ENCODE measurements at regions not wholly inside any gene's neighbourhood (a gene's known extent, or its start where the extent isn't known, plus 50 kb on each side); places are given as distances from the start of the nearest gene placed in this dataset.
"Not testable (repeated sequence)": the region's sequence is repeated elsewhere in the genome, so short reads cannot be mapped to it uniquely, and the experiment has no call there.

DNA sequence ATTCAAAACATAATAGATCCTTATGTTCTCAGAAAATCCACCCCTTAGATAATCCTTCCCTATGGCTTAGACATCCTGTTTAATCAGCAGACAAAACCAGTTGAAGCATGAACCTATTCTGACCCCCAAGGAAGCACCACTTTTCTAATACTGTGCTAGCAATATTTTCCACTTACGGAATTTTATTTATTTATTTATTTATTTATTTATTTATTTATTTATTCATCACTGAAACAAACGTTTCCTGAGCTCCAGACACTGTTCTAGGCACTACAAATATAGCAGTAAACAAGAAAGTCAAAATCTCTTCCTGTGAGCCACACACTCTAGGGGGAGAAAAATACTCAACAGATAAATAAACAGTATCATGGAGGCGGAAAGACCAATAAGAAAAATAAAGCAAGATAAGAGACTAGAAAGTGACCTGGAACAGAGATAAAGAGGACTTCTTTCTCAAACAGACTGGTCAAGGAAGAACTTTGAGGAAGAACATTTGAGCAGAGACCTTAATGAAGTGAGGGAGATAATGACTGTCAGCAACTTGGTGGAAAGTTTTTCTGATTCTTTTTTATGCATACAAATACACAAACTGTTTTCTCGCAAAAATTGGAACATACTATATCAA, 145.5 kb upstream of the POGK start:
- intact Hi-C loops (cut with micrococcal nuclease; ENCODE audit: unreplicated experiment): no loop called here
- Histone ChIP-seq H3K4me1 (replicated peaks; ENCODE audit: insufficient read depth) (no peaks in the 10 kb centered on the region), H3K36me3 (ENCODE audit: low read depth) (no peaks in the 10 kb centered on the region), H3K9me2 (ENCODE audit: insufficient read depth) (no peaks in the 10 kb centered on the region; the same call in 1 of the 2 replicates), H3F3A (ENCODE audit: insufficient read depth, low read depth) (no peaks in the 10 kb centered on the region), H2AFZ (no peak overlapping the region), H3K27me3 (ENCODE audit: insufficient read depth, low read depth) (no peaks in the 10 kb centered on the region), H3K27ac (no peak overlapping the region), H3K9me3 (ENCODE audit: insufficient read depth, low read depth) (no peaks in the 10 kb centered on the region), H3K4me2 (no peak overlapping the region), H4K20me1 (ENCODE audit: insufficient read depth) (no peaks in the 10 kb centered on the region), H3K4me3 (no peak overlapping the region), H3K79me2 (ENCODE audit: low read depth) (no peaks in the 10 kb centered on the region)
- no peak for DNase-seq
- TF ChIP-seq, protein P1, sequence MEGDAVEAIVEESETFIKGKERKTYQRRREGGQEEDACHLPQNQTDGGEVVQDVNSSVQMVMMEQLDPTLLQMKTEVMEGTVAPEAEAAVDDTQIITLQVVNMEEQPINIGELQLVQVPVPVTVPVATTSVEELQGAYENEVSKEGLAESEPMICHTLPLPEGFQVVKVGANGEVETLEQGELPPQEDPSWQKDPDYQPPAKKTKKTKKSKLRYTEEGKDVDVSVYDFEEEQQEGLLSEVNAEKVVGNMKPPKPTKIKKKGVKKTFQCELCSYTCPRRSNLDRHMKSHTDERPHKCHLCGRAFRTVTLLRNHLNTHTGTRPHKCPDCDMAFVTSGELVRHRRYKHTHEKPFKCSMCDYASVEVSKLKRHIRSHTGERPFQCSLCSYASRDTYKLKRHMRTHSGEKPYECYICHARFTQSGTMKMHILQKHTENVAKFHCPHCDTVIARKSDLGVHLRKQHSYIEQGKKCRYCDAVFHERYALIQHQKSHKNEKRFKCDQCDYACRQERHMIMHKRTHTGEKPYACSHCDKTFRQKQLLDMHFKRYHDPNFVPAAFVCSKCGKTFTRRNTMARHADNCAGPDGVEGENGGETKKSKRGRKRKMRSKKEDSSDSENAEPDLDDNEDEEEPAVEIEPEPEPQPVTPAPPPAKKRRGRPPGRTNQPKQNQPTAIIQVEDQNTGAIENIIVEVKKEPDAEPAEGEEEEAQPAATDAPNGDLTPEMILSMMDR (conservative IDR thresholded peaks at IDR 0.05): no peak
- TF ChIP-seq EZH2 (IDR thresholded peaks at IDR 0.05; ENCODE audit: low read depth): no peak
- ChIA-PET POLR2A (ENCODE audit: unreplicated experiment) (no interaction called here), CTCF (no interaction called here)
- no TSS peak for BruUV-seq (replicated peaks)

DNA sequence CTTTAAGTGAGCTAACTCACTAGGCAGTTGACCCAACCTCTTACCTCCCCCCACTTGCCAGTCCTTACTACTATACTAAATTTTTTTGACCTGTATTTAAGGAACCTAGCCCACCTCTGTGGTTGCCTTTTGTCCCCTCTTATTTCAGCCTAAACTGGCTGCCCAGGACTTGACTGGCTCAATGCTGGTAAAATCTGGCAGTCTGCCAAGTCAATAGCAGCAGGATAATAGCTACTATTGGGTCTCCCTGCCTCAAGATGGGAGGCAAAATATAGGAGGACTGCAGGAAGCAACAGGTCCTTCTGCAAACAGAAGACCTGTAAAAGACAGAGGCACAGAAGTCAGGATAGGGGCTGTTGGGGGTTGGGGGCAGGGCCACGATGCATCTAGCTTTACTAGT, 144.2 kb upstream of the POGK start:
- H3F3A ChIP-seq (ENCODE audit: insufficient read depth, low read depth): no peaks in the 10 kb centered on the region
- H3K27ac ChIP-seq: no peak overlapping the region
- no peaks in the 10 kb centered on the region for H3K27me3 ChIP-seq (ENCODE audit: insufficient read depth, low read depth)
- no peak overlapping the region for H3K4me2 ChIP-seq
- H2AFZ ChIP-seq: no peak overlapping the region
- POLR2A ChIA-PET (ENCODE audit: unreplicated experiment): no interaction called here
- no peak overlapping the region for H3K4me3 ChIP-seq
- CTCF ChIA-PET: no interaction called here
- intact Hi-C loops (cut with micrococcal nuclease; ENCODE audit: unreplicated experiment): no loop called here
- H3K9me2 ChIP-seq (ENCODE audit: insufficient read depth): no peaks in the 10 kb centered on the region; the same call in 1 of the 2 replicates
- BruUV-seq (replicated peaks): no TSS peak
- H3K79me2 ChIP-seq (ENCODE audit: low read depth): no peaks in the 10 kb centered on the region
- no peaks in the 10 kb centered on the region for H3K4me1 ChIP-seq (replicated peaks; ENCODE audit: insufficient read depth)
- H4K20me1 ChIP-seq (ENCODE audit: insufficient read depth): no peaks in the 10 kb centered on the region
- H3K9me3 ChIP-seq (ENCODE audit: insufficient read depth, low read depth): no peaks in the 10 kb centered on the region
- H3K36me3 ChIP-seq (ENCODE audit: low read depth): no peaks in the 10 kb centered on the region
- DNase-seq: no peak
- TF ChIP-seq, protein P1 (conservative IDR thresholded peaks at IDR 0.05): no peak
- no peak for TF ChIP-seq EZH2 (IDR thresholded peaks at IDR 0.05; ENCODE audit: low read depth)

DNA sequence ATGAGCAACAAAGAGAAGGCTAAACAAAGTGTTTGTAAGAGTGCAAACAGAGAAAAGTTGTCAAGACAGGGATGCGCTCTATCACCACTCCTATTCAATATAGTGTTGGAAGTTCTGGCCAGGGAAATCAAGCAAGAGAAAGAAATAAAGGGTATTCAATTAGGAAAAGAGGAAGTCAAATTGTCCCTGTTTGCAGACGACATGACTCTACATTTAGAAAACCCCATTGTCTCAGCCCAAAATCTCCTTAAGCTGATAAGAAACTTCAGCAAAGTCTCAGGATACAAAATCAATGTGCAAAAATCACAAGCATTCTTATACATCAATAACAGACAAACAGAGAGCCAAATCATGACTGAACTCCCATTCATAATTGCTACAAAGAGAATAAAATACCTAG, 143.4 kb upstream of the POGK start:
- intact Hi-C loops (cut with micrococcal nuclease; ENCODE audit: unreplicated experiment); H3K4me3 ChIP-seq; BruUV-seq (replicated peaks); POLR2A ChIA-PET (ENCODE audit: unreplicated experiment); H4K20me1 ChIP-seq (ENCODE audit: insufficient read depth); H3K27ac ChIP-seq; H3K4me2 ChIP-seq; H3K27me3 ChIP-seq (ENCODE audit: insufficient read depth, low read depth); H3K79me2 ChIP-seq (ENCODE audit: low read depth); H3K4me1 ChIP-seq (replicated peaks; ENCODE audit: insufficient read depth); CTCF ChIA-PET; H3K36me3 ChIP-seq (ENCODE audit: low read depth); H3K9me3 ChIP-seq (ENCODE audit: insufficient read depth, low read depth); H3K9me2 ChIP-seq (ENCODE audit: insufficient read depth); H2AFZ ChIP-seq; DNase-seq; H3F3A ChIP-seq (ENCODE audit: insufficient read depth, low read depth): not testable (repeated sequence)

DNA sequence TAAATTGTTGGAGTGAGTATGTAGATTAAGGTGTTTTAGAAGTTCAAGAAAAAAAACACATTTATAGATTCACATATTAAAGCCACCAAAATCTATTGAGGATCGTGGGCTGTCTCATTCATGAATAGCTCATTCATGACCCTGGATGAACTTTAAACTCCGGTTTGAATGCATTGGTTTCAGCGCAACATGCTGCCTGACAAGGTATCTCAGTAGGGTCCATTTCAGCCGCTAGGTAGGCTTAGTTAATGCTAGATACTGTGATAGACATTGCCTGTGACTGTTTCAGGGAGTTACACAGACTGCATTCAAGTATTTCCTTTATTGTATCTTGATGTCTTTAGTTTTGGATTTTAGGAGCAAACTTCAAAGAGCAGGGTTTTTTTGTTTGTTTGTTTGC, 140.5 kb upstream of the POGK start:
- BruUV-seq (replicated peaks): no TSS peak
- CTCF ChIA-PET: no interaction called here
- no peak overlapping the region for H2AFZ ChIP-seq
- H3F3A ChIP-seq (ENCODE audit: insufficient read depth, low read depth): no peaks in the 10 kb centered on the region
- no peak overlapping the region for H3K4me3 ChIP-seq
- H3K27ac ChIP-seq: no peak overlapping the region
- H3K79me2 ChIP-seq (ENCODE audit: low read depth): no peaks in the 10 kb centered on the region
- no peak for DNase-seq
- no peaks in the 10 kb centered on the region for H3K36me3 ChIP-seq (ENCODE audit: low read depth)
- no peak overlapping the region for H3K4me2 ChIP-seq
- peaks cover 9% of the 10 kb centered on the region; the same call in 1 of the 2 replicates for H3K27me3 ChIP-seq (ENCODE audit: insufficient read depth, low read depth)
- no peaks in the 10 kb centered on the region for H3K9me3 ChIP-seq (ENCODE audit: insufficient read depth, low read depth)
- no peaks in the 10 kb centered on the region for H3K4me1 ChIP-seq (replicated peaks; ENCODE audit: insufficient read depth)
- H3K9me2 ChIP-seq (ENCODE audit: insufficient read depth): no peaks in the 10 kb centered on the region
- POLR2A ChIA-PET (ENCODE audit: unreplicated experiment): no interaction called here
- no peak for TF ChIP-seq EZH2 (IDR thresholded peaks at IDR 0.05; ENCODE audit: low read depth)
- TF ChIP-seq, protein P1 (conservative IDR thresholded peaks at IDR 0.05): no peak
- H4K20me1 ChIP-seq (ENCODE audit: insufficient read depth): no peaks in the 10 kb centered on the region
- intact Hi-C loops (cut with micrococcal nuclease; ENCODE audit: unreplicated experiment): no loop called here
